Transverse colon (tissue), 4 donors: ENCODE measurements at regions not wholly inside any gene's neighbourhood (a gene's known extent, or its start where the extent isn't known, plus 50 kb on each side); places are given as distances from the start of the nearest gene placed in this dataset.

Experiments used
- DNase-seq: peaks from one replicate; pipeline ENCODE4 v3.0.0-alpha.2; 2019
- H3K27ac ChIP-seq, 4 donors: fragments of 200-600 bp; sonication (generic); 2 replicates each; pipeline ENCODE4 v1.5.1; 2016 to 2018; ENCODE audit warnings: inconsistent platforms in 4 of 4
- H3K27me3 ChIP-seq: fragments of 200-600 bp; sonication (generic); 2 replicates; pipeline ENCODE4 v1.5.1; 2017; ENCODE audit warnings: inconsistent platforms
- H3K36me3 ChIP-seq, 4 donors: fragments of 200-600 bp; sonication (generic); 2 replicates each; pipeline ENCODE4 v1.5.1; 2017 to 2019; ENCODE audit warnings: inconsistent platforms in 4 of 4
- H3K4me1 ChIP-seq, 4 donors: fragments of 200-600 bp; sonication (generic); 2 replicates each; pipeline ENCODE4 v1.5.1; 2017 to 2020; ENCODE audit warnings: inconsistent platforms in 4 of 4
- H3K4me3 ChIP-seq, 4 donors: fragments of 200-600 bp; sonication (generic); 1 replicate in 1 of 4; 2 replicates in 3 of 4; pipeline versions ENCODE4 v1.5.1 to v1.6.1; 2017 to 2019; ENCODE audit warnings: inconsistent platforms in 4 of 4
- H3K9me3 ChIP-seq, 2 donors: fragments of 200-600 bp; sonication (generic); 2 replicates each; pipeline ENCODE4 v1.5.1; 2017 to 2019; ENCODE audit warnings: inconsistent platforms in 2 of 2
- CTCF ChIP-seq, 5 experiments: fragments of 200-600 bp in 3 of 5; fragments of 450-650 bp in 2 of 5; sonication (generic) in 3 of 5; IDR thresholded peaks; 1 replicate in 2 of 5; 2 replicates in 3 of 5; pipeline ENCODE4 v1.5.1; 2016 to 2017; ENCODE audit warnings: antibody characterized with exemption in 5 of 5, inconsistent platforms in 3 of 5, mild to moderate bottlenecking in 2 of 5, moderate library complexity in 1 of 5
- EP300 ChIP-seq: sonication (generic); formaldehyde crosslinking; IDR thresholded peaks from one replicate; pipeline ENCODE4 v1.6.1; 2017; ENCODE audit warnings: antibody characterized with exemption, low read depth
- POLR2A ChIP-seq: fragments of 450-650 bp; IDR thresholded peaks from one replicate; pipeline ENCODE4 v1.6.1; 2016; ENCODE audit warnings: antibody characterized with exemption, mild to moderate bottlenecking, moderate library complexity
- POLR2AphosphoS5 ChIP-seq, 3 donors: sonication (generic); formaldehyde crosslinking; IDR thresholded peaks; one replicate each; pipeline ENCODE4 v1.6.1; 2016; ENCODE audit warnings: antibody characterized with exemption in 3 of 3
- WGBS, 2 donors: methylation state at CpG; one replicate each; pipeline ENCODE4 v1.1.5; 2018; ENCODE audit warnings: low coverage in 1 of 2; 5-methylcytosine and 5-hydroxymethylcytosine counted together
- in situ Hi-C, 4 donors: fragments of 200-750 bp; cut with MboI; loops; one replicate each; pipeline versions ENCODE4 v1.15.0 to v1.15.1; 2017; ENCODE audit warnings: low sequenced_read_pairs in 3 of 4, low pct_ligation_motif_present in 1 of 4, low pct_unique_long_range_greater_than_20kb in 1 of 4
- intact Hi-C: fragments of 100-400 bp; cut with DNase I; formaldehyde crosslinking; loops from one replicate; pipeline ENCODE4 v1.15.1; 2023; ENCODE audit warnings: low total_unique reads

GRCh38 chr12:60830381-60830780 is 1234.6 kb downstream of the SLC16A7 start:
- H3K4me3 ChIP-seq = no peak overlapping the region

GRCh38 chr12:60832290-60832689 is 1236.5 kb downstream of the SLC16A7 start:
- no peak overlapping the region for H3K27ac ChIP-seq
- H3K4me1 ChIP-seq = no peaks in the 10 kb centered on the region
- intact Hi-C loops = no loop called here
- in situ Hi-C loops = no loop called here
- TF ChIP-seq CTCF (IDR thresholded peaks at IDR 0.05) = no peak
- WGBS, 2 donors = 80 to 82% methylated on average over 4 of the region's 4 CpGs
- H3K4me3 ChIP-seq = no peak overlapping the region
- DNase-seq = no peak
- H3K36me3 ChIP-seq = no peaks in the 10 kb centered on the region
- H3K27me3 ChIP-seq = no peaks in the 10 kb centered on the region
- H3K9me3 ChIP-seq = no peaks in the 10 kb centered on the region

More at GRCh38 chr12:60830381-60830780, 1234.6 kb downstream of the SLC16A7 start:
- DNase-seq = no peak
- Histone ChIP-seq H3K36me3 (no peaks in the 10 kb centered on the region), H3K9me3 (no peaks in the 10 kb centered on the region), H3K27ac (no peak overlapping the region), H3K27me3 (no peaks in the 10 kb centered on the region), H3K4me1 (no peaks in the 10 kb centered on the region)
- 61 to 78% methylated on average over 2 of the region's 2 CpGs for WGBS, 2 donors
- TF ChIP-seq POLR2AphosphoS5 (IDR thresholded peaks at IDR 0.05) (no peak), CTCF (IDR thresholded peaks at IDR 0.05) (no peak), EP300 (no peak), POLR2A (no peak)
- intact Hi-C loops (no loop called here), in situ Hi-C loops (no loop called here)

GRCh38 chr12:60834372-60834771 is 1238.5 kb downstream of the SLC16A7 start:
- Histone ChIP-seq H3K9me3 (no peaks in the 10 kb centered on the region), H3K27me3 (no peaks in the 10 kb centered on the region), H3K36me3 (no peaks in the 10 kb centered on the region), H3K27ac (no peak overlapping the region), H3K4me3 (no peak overlapping the region), H3K4me1 (no peaks in the 10 kb centered on the region)
- DNase-seq = no peak
- no peak for TF ChIP-seq POLR2AphosphoS5 (IDR thresholded peaks at IDR 0.05)
- no peak for TF ChIP-seq CTCF (IDR thresholded peaks at IDR 0.05)
- no peak for TF ChIP-seq POLR2A
- in situ Hi-C loops (no loop called here), intact Hi-C loops (no loop called here)

- Histone ChIP-seq H3K9me3 (no peaks in the 10 kb centered on the region), H3K4me1 (no peaks in the 10 kb centered on the region), H3K27ac (no peak overlapping the region), H3K4me3 (no peak overlapping the region), H3K27me3 (no peaks in the 10 kb centered on the region), H3K36me3 (no peaks in the 10 kb centered on the region)
- WGBS, 2 donors = 78 to 79% methylated on average over 2 to 3 of the region's 3 CpGs
- intact Hi-C loops (no loop called here), in situ Hi-C loops (no loop called here)
- no peak for DNase-seq
- TF ChIP-seq POLR2A (no peak), POLR2AphosphoS5 (IDR thresholded peaks at IDR 0.05) (no peak), CTCF (IDR thresholded peaks at IDR 0.05) (no peak), EP300 (no peak)
These were observed 1239.0 kb downstream of the SLC16A7 start for GRCh38 chr12:60834806-60835205.
